GM19023 (cell line): ENCODE measurements at regions not wholly inside any gene's neighbourhood (a gene's known extent, or its start where the extent isn't known, plus 50 kb on each side); places are given as distances from the start of the nearest gene placed in this dataset.
"Not testable (repeated sequence)": the region's sequence is repeated elsewhere in the genome, so short reads cannot be mapped to it uniquely, and the experiment has no call there.

Experiments used
- ATAC-seq: cut with Tn5 transposase; IDR thresholded peaks from one replicate; pipeline ENCODE4 v1.9.1; 2021; ENCODE audit warnings: mild to moderate bottlenecking, moderate library complexity; ENCODE audit not compliant: unreplicated experiment

DNA sequence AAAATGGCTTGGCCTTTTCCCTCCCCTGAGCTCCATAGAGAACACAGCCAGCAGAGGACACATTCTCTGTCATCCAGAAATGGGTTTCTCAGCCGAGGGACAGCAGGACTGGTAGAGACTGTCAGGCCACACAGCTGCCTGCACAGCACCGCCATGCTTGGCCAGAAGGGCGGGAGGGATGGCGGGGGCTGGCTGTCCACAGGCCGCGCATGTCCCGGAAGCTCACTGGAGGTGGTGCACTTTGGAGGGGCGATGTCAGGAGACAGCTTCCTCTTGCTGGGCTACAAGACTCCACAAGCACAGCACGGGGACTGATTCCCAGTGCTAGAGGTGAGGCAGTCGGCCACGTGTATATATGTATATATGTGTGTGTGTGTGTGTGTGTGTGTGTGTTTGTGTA, 125.3 kb downstream of the GOLGA6L4 start:
- ATAC-seq: not testable (repeated sequence)

DNA sequence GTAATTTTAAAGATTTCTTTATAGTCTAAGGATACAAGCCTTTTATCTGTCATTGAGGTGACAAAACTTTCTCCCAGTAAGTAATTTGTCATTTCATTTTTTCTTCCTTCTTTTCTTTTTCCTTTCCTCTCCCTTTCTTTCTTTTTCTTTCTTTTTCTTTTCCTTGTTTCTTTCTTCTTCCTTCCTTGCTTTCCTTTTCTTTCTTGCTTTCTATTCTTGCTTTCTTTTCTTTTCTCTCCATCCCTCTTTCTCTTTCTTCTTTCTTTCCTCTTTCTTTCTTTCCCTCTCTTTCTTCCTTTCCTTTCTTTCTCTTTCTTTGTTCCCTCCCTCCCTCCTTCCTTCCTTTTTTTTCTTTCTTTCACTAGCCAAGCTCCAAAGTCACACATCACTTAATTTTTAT, 148.8 kb downstream of the GOLGA6L4 start:
- ATAC-seq: not testable (repeated sequence)

DNA sequence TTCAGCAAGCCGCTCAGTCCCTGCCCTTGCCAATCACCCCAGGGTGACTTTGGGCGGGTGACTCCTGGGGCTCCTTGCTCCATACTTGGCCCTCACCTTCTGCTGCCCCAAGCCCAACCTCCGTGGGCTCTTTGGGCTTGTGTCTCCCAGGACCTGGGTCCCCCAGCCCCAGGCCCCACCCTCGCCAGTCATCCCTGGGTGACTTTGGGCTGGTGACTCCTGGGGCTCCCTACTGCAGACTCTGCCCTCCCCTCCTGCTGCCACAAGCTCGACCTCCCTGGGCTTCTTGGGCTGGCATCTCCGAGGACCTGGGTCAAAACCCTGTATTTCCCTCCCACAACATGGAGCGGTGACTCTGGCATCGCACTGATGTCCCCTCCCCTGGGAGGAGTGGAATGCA, 151.5 kb downstream of the GOLGA6L4 start:
- ATAC-seq: no peak

DNA sequence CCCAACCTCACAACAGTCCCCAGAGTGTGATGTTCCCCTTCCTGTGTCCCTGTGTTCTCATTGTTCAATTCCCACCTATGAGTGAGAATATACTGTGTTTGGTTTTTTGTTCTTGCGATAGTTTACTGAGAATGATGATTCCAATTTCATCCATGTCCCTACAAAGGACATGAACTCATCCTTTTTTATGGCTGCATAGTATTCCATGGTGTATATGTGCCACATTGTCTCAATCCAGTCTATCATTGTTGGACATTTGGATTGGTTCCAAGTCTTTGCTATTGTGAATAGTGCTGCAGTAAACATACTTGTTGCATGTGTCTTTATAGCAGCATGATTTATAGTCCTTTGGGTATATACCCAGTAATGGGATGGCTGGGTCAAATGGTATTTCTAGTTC, 152.6 kb downstream of the GOLGA6L4 start:
- not testable (repeated sequence) for ATAC-seq

DNA sequence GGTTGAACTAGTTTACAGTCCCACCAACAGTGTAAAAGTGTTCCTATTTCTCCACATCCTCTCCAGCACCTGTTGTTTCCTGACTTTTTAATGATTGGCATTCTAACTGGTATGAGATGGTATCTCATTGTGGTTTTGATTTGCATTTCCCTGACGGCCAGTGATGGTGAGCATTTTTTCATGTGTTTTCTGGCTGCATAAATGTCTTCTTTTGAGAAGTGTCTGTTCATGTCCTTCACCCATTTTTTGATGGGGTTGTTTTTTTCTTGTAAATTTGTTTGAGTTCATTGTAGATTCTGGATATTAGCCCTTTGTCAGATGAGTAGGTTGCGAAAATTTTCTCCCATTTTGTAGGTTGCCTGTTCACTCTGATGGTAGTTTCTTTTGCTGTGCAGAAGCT, 153.1 kb downstream of the GOLGA6L4 start:
- ATAC-seq: not testable (repeated sequence)

DNA sequence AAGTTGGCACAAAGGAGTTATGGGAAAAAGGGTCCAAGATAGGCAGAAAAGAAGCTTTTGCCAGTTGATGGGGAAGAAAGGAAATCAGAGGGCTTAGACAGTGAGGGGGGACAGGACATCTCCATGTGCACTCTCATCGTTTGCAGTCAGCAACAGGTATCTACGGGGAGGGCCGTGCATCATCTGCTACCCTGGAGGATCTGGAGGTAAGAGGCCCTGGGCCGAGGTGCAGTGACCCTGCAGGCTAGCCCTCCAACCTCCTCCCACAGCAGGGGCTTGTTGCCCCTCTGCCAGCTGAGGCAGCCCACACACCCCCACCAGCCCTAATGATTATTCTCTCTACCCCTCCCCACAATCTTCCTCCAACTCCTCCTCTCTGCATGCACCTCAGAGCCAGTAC, 154.8 kb downstream of the GOLGA6L4 start:
- not testable (repeated sequence) for ATAC-seq

DNA sequence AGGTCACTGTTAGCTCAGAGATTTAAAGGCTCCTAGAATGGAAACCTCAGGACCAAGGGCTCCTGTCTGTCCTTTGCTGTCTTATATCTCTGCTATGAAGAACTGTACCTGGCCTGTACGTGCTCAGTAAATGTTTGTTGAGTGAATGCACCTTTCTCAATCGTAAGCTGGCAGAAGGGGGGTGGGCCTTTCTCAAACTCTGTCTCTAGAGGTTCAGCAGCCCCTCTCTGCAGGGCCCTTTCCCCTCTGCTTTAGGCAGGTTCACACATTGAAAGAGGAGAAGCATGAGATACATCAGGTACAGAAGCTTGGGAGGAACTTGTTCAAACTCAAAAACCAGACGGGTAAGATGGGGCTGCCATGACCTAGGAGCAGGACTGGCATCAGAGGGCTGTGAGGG, 155.6 kb downstream of the GOLGA6L4 start:
- ATAC-seq: no peak

DNA sequence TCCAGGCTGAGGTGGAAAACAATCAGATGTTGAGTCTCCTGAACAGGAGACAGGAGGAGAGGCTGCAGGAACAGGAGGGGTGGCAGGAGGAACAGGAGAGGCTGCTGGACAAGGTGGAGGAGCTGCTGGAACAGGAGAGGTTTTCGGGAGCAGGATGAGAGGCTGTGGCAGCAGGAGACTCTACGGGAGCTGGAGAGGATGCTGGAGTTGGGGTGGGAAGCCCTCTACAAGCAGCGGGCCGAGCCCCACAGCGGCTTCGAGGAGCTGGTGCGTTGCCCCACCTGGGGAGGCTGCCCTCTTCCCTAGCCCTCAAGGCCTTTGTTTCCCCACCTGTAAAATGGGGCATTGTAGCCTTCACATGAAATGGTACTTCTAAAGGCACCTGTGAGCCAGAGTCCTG, 156.4 kb downstream of the GOLGA6L4 start:
- ATAC-seq: not testable (repeated sequence)

DNA sequence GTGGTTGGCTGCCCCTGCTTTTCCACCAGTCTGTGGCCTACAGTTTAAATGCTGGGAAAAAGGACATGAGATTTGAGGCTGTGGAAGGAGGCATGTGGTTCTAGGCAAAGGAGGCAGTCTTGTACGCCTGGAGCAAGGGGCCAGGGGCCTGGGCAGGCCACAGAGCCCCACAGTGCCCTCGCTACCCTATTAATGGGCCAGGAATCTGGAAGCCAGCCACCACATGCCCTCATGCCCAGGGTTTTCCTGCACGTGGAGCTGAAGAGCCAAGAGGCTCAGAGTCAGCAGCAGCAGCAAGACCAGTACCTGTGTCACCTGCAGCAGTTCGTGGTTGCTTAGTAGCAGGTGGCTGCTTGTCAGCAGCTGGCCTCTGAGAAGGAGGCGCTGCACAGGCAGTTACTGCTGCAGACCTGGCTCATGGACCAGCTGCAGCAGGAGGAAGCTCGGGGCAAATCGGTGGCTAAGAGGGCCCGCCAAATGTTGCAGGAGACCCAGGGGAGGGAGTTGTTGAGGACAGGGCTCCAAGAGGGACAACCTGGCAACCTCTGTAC, 157.9 kb downstream of the GOLGA6L4 start:
- ATAC-seq: not testable (repeated sequence)

DNA sequence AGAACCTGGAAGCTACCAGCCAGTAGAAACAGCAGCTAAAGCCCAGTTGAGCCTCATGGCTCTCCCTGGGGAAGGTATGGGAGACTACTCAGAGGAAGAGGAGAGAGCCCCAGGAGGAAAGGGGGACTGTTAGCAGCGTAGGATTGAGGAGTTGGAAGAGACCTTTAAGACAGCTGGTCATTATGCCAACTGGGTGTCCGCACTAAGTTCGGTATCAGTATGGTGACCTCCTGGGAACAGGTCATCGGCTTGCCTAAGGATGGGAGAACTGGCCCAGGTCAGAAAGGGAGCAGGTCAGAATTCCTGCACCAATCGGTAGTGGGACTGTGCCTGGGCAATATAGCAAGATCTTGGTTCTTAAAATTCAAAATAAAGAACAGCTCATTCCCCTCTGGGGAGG, 158.4 kb downstream of the GOLGA6L4 start:
- not testable (repeated sequence) for ATAC-seq

DNA sequence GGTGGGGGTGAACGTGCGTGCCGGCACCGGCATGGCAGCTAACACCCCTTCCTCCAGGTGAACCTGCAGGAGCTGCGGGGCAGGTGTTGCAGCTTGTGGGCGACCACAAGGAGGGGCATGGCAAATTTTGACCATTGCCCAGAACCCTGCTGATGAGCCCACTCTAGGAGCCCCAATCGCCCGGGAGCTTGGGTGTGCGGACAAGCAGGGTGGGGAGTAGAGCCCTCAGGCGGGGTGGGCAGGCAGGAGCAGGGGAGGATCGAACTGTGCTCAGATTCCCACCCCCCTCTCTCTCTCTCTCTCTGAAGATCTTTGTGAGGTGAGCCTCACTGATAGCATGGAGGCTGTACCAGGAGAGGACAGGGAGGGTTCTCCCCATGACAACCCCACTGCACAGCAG, 159.8 kb downstream of the GOLGA6L4 start:
- not testable (repeated sequence) for ATAC-seq

DNA sequence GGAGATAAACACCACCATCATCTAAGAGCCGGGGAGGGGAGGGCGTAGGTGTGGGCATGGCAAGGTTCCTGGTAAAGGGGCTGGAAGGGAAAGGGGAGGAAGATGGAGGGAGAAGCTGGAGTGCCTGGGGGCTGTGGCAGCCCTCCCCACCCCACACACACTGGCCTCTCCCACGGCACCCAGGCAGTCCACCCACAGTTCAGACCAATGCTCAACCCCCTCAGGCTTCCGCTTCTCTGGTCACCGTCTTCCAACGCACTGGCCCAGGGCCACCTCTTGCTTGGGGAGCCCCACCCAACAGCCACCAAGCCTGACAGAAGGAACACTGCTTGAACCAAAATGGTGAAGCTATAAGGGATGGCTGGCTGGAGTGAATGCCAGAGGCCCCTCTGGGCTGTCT, 160.3 kb downstream of the GOLGA6L4 start:
- not testable (repeated sequence) for ATAC-seq

DNA sequence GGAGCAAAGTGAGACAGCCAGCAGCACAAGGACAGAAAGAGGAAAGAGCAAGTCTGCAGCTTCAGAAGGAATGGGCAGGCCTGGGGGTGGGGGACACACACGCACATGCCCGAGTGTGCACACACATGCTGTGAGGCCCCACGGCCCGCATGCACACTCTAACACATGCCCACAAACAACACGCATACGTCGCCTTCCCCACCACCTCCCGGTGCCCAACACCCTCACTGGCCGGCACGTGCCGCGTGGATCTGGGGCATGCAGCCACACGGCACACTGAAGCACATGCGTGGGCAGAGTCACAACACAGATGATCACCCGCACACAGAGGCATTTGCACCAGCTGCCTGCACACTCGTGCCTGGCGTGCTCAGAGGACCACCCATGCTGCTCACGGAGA, 161.5 kb downstream of the GOLGA6L4 start:
- ATAC-seq: not testable (repeated sequence)

DNA sequence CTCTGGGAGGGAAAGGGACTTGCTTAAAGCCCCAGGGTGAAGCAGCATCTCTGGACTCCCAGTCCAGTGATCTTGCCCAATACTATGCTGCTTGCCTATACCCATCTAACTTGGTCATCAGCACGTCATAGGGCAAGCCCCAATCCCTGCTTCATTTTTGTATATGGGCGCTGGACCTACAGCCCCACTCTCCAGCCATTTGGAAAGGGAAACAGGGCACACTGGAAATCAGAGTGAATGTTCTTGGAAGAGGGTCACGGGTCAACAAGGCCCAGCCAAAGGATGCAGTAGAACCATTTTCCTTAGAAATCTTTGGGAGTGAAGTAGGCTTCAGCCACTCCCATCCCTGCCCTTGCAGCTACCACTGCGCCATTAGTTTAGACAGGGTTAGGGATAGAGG, 162.5 kb downstream of the GOLGA6L4 start:
- not testable (repeated sequence) for ATAC-seq

DNA sequence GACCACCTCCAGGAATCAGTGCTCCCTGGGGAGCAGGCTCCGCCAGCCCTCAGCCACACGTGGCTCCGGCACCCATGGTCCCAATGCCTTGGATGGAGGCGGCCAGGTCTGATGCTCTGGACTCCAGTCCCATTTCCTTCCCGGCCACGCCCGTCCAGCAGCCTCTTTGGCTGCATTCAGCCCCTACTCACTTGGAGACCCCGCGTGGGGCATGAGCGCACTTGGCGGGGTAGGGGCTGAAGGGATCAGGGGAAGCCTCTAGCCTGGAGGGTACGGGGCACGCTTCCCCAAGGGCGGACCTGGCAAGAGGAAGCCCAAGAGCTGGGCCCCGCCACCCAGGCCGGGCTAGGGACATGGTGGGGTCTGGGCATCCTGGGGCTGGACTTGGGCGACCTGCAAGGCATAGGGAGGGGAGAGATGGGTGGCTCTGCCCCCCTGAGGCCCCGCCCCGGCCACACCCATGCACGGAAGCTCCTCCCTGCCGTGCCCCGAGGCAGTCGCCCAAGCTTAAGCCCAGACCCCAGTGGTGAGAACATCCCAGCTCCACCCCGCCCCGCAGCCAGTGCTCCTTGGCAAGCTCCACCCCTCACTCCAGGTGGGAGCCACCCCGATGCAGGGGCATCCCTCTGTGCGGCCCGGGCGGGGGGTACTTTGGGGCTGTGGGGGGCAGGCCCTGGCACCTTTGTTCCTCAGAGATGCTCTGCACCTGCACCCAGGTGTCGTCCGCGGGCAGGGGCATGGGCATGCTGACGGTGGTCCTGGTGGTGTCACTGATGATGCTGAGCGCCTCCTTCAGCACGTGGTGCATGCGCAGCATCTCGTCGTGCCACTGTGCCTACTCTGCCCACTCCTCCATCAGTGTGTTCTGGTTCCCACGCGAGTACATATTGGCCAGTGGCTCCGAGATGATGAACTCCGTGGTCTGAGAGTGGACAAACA, 163.5 kb downstream of the GOLGA6L4 start:
- no peak for ATAC-seq

DNA sequence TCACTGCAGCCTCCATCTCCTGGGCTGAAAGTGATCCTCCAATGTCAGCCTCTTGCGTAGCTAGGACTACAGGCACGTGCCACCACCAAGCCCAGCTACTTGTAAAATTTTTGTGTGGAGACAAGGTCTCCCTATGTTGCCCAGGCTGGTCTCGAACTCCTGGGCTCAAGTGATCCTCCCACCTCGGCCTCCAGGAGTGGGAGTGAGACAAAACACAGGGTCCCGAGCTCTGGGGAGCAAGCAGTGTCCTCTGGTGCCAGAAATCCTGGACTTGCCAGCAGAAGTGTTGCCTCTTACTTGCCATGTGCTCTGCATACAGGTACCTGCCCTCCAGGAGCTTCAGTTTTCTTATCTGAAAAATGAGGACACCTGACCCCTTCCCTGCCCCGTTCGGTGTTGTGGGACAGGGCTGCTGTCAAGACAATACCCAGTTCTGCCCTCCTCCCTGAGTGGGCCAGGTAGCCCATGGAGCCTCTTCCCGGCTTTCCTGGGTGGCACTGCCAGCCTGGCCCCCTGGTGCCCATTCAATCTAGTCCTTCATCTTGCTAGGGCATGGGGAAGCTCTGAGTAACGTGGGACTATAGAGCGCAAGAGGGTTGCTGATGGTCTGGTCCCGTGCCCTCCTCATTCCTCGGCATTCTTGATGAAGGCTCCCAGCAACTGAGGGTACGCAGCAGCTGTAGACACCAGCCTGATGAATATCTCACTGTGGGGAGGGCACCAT, 164.6 kb downstream of the GOLGA6L4 start:
- no peak for ATAC-seq

DNA sequence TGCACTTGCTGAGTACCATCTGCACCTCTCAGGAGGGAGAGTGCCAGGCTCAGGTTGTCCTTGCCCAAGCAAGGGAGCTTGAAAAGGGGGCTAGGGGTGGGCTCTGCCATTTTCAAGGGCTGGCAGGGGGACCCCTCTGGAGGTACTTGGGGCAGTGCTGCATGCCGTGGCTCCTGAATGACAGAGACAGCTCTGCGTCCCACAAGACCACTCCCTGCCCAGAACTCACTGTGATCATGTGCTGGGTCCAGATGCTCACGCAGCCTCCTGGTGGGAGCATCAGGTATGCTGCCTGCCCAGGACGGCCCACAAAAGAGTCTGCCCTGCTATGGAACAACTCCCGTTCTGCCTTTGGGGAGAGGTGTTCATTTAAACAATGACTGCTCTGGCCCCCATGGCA, 165.2 kb downstream of the GOLGA6L4 start:
- ATAC-seq: no peak

DNA sequence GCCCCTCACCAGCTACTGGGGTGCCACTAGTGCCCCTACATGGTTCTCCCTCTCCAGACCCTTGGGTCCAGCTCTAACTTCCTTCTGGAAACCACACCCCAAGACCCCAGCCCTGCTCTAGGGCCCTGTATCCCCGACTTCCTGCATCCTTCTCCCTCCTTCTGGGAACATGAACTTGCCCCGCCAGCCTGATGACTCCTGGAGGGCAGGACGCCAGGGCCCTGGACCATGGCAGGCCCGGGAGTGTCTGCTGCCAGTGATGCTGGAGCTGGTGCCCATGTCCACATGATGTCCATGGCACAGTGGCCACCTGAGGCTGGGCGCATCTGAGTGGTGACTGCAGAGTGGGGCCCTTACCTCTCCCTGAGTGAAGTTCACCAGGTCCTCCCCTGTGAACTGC, 165.9 kb downstream of the GOLGA6L4 start:
- ATAC-seq: not testable (repeated sequence)

DNA sequence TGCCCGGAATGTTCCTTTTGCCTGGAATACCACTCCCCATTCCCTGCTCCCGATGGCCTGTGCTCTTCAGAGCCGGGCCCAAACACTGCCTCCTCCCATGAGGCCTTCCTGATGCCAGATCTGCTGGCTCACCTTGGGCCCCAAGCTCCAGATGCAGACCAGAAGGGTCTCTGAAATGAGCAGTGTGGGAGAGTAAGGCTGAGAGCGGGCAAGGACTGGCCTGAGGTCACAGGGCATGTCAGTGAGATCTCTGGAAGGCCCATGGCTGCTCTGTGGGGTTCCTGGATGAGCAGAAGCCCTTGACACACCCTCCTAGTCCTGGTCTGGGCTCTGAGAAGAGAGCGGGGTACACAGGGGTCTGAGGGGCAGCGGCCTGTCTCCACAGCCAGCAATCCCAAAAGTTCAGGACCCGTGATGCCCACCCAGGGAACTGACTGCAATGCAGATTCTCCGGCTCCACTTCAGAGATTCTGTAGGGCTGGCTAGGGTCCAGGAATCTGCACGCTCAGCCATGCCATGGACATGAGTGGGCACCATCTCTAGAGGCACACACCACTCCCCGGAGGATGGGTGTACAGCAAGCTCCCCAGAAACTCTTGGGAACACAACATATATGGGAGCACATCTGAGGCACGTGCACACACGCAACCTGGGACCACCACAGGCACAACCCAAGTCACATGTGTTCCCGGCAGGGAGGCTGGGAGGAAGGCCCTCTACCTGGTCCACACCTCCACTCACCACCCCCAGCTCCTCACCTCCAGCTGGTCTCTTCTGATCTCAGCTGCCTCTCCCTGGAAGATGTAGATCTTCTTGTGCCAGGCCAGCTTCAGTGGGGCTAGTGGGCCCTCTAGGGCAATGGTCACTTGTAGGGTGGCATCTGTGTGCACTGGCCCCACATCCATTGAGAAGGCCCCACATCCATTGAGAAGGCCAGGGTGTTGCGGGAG, 166.6 kb downstream of the GOLGA6L4 start:
- not testable (repeated sequence) for ATAC-seq

DNA sequence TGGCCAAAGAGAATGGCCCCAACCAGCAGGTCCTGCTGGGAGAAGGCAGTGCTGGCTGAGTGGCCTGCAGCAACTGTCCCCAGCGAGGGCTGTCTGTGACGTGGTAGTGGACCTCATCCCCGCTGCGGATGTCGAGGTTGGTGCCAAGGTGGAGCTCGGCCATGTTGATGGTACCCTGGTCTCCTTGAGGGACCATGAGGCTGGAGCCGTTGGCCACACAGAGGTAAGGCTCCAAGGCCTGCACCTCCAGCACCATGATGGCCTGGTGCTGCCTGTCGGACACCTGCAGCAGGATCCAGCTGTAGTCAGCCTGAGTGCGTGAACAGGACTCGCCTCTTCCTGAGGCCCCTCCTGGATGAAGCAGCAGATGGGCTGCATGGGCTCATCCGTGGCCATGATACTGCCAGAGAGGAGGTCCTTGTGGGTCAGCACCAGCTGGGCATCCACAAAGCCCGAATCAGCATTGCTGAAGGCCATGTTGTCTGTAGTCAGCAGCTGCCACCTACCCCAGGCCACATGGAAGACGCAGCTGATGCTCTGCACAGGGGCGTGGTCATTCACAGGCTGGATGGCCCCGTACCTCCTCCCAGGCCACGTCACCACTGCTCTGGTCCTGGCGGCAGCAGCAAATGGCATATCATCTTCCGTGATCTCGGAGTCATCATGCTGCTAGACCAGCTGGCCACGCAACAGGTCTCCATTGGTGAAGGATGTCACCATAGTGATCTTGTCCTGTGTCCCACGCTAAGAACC, 167.5 kb downstream of the GOLGA6L4 start:
- ATAC-seq: no peak
